Muscle layer of colon (tissue), 2 donors: ENCODE measurements at regions not wholly inside any gene's neighbourhood (a gene's known extent, or its start where the extent isn't known, plus 50 kb on each side); places are given as distances from the start of the nearest gene placed in this dataset.

Experiments
- H3K27ac ChIP-seq: one replicate; pipeline ENCODE4 v1.7.0; 2013; ENCODE audit warnings: low read depth, mild to moderate bottlenecking, low read length, moderate library complexity
- H3K27me3 ChIP-seq, 2 donors: one replicate each; pipeline ENCODE4 v1.7.0; 2013; ENCODE audit warnings: low read length in 2 of 2, mild to moderate bottlenecking in 2 of 2; ENCODE audit not compliant: insufficient read depth in 2 of 2, control insufficient read depth in 1 of 2
- H3K36me3 ChIP-seq: one replicate; pipeline ENCODE4 v1.7.0; 2013; ENCODE audit warnings: mild to moderate bottlenecking, low read length; ENCODE audit not compliant: insufficient read depth
- H3K4me1 ChIP-seq: one replicate; pipeline ENCODE4 v1.7.0; 2013; ENCODE audit warnings: mild to moderate bottlenecking, low read length; ENCODE audit not compliant: insufficient read depth
- H3K4me3 ChIP-seq, 2 donors: one replicate each; pipeline ENCODE4 v1.7.0; 2013; ENCODE audit warnings: low read length in 2 of 2, low read depth in 1 of 2, mild to moderate bottlenecking in 1 of 2, moderate library complexity in 1 of 2
- H3K9ac ChIP-seq: one replicate; pipeline ENCODE4 v1.7.0; 2013; ENCODE audit warnings: low read length
- H3K9me3 ChIP-seq: one replicate; pipeline ENCODE4 v1.7.0; 2013; ENCODE audit warnings: mild to moderate bottlenecking, low read length
- donor health status: abdominal sarcoma.
- donor health status: Adenocarcinoma of cecum.

DNA sequence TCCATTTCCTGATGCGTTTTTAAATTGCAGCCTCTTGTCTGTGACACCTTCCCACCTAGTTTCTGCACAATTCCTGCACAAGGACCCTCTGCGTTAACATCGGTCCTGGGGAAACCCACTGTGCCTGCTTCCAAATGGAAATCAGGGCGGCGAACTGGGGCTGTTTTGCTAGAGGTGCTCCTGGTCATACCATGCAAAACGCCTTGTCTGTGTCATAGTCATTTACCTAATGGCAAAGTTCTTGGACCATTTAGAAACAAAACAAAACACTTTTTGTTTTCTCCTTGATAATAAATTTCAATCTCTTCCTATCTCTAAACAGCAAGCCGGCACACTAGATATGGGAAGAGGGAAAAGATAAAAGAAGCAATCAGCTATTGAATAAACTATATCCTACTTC is 206.9 kb upstream of the KLF14 start:
- H3K9ac ChIP-seq: no peak overlapping the region
- peak overlapping the region in 1 of 2 donors; percentile 51 for H3K4me3 ChIP-seq
- peaks cover 7% of the 10 kb centered on the region for H3K36me3 ChIP-seq
- H3K9me3 ChIP-seq: no peaks in the 10 kb centered on the region
- H3K27ac ChIP-seq: no peak overlapping the region
- peaks cover 55% of the 10 kb centered on the region for H3K4me1 ChIP-seq
- H3K27me3 ChIP-seq: no peaks in the 10 kb centered on the region

DNA sequence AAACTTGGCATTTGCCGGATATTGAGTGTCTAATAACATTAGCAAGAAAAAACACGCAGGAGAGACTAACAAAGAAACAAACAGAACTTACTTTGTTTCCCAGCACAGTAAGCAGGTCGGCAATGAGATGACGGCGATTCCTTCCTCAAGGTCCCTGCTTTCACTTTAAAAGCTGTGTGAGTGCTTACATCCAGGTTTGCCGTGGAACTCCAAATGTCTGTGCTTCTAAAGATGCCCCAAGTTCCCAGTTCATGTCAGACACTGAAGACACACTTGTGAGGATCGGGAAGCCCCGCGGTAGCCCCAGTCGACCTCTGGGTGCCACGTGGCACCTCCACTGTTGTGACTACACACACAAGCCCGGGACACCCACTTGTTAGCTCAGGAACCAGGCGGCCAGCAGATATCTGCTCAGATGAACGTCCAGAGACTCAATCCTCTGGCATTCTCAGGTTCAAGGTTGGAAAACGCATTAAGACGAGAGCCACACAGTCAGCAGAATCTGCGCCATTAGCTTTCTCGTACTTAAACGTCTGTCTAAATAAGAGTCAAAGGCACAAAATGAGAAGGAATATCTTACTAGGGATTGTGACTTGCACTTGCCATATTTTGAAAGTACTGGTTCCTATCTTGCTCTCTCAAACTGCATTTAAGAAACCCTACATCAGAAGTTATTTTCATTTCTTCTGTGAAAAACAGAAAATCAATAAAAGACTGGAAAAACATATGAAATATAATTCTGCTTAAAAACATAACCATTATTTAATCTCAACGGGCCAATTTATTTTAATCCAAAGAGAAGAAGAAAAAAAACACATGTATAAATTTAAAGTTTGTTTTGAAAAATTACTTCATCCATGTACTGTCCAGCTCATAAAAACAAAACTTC is 207.6 kb upstream of the KLF14 start:
- H3K4me3 ChIP-seq: peak overlapping the region in 1 of 2 donors; percentile 51
- no peaks in the 10 kb centered on the region for H3K27me3 ChIP-seq
- H3K27ac ChIP-seq: no peak overlapping the region
- no peak overlapping the region for H3K9ac ChIP-seq
- peaks cover 5% of the 10 kb centered on the region for H3K36me3 ChIP-seq
- peaks cover 55% of the 10 kb centered on the region for H3K4me1 ChIP-seq
- no peaks in the 10 kb centered on the region for H3K9me3 ChIP-seq

DNA sequence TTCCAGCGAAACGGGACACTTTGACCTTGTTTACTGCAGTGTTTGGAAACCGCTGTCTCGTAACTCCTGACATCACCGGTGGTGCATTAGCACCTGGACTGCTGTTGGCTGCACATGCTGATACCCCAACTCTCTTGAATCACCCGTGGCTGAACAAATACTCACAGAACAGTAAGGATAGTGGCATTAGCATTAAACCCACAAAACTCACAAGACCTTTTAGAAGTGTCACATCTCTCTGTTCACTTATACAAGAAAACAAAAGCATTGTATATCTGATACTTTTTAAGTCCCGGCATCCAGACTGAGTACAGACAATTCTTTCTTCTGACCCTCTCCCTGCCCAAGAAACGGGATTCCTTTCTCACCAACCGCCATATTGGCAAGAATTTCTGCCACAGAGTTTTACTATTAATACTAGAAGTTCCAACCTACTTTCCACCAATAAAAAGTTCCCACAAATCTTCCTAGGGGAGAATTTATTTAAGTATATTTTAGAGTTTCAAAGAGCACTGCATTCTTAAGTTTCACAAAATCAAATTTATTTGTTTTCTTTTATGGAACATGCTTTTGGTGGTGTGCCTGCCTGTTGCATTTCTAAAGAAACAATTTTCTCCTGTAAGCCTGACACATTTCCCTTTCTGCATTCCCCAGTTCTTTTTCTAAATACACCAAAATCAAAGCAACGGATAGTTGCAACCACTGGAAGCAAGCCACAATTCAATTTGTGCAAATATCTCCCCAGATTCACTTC is 208.4 kb upstream of the KLF14 start:
- H3K9ac ChIP-seq: no peak overlapping the region
- peaks cover 5% of the 10 kb centered on the region for H3K36me3 ChIP-seq
- peak overlapping the region in 1 of 2 donors; percentile 51 for H3K4me3 ChIP-seq
- peaks cover 55% of the 10 kb centered on the region for H3K4me1 ChIP-seq
- no peaks in the 10 kb centered on the region for H3K27me3 ChIP-seq
- H3K9me3 ChIP-seq: no peaks in the 10 kb centered on the region
- no peak overlapping the region for H3K27ac ChIP-seq

DNA sequence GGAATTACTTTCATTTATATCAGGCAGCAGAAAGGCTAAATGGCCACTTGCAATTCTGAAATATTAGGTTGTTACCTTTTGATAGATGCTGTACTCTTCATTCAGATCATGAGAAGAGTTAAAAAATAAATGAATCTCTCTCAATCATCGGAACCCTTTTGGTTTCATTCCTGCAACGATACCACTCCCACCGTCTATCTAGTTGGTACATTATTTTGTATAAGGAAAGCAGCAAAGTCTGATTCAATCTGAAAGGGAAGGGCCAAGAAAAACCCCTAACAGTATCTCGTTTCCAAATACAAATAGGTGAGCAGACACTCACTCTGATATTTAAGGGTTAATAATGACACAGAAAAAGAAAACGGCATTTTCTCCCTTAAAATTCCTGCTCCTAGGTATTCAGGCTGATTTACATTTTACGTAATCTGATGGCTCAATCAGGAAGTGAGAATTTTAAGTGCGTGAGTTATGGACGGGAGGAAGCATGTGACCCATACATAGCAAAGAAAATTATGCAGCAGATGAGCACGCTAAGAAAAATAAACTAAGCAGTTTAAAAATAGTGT is 209.4 kb upstream of the KLF14 start:
- Histone ChIP-seq H3K9ac (no peak overlapping the region), H3K4me1 (peaks cover 49% of the 10 kb centered on the region), H3K9me3 (no peaks in the 10 kb centered on the region), H3K36me3 (peaks cover 5% of the 10 kb centered on the region), H3K27ac (peak overlapping the region; percentile 4), H3K4me3 (no peak overlapping the region), H3K27me3 (no peaks in the 10 kb centered on the region)

DNA sequence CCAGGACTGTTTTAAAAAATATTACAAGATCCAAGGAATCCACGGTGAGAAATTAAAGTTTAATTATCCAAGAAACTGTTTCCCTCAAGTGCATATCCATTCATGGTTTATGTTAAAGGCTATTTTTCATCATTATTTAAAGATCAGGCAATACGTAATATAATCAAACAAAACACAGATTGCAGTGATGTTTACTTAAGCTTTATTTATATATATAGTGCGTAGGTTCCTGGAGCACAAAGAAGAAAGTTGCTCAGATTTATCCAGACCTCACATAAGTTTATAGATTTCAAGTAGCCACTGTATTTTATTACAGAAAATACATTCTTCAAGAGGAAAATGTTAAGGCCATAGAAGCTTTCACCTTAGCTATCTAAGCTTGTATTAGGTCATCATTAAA is 210.0 kb upstream of the KLF14 start:
- no peaks in the 10 kb centered on the region for H3K9me3 ChIP-seq
- peak overlapping the region; percentile 48 for H3K27ac ChIP-seq
- H3K36me3 ChIP-seq: peaks cover 5% of the 10 kb centered on the region
- no peak overlapping the region for H3K9ac ChIP-seq
- no peak overlapping the region for H3K4me3 ChIP-seq
- H3K4me1 ChIP-seq: peaks cover 45% of the 10 kb centered on the region
- H3K27me3 ChIP-seq: no peaks in the 10 kb centered on the region

DNA sequence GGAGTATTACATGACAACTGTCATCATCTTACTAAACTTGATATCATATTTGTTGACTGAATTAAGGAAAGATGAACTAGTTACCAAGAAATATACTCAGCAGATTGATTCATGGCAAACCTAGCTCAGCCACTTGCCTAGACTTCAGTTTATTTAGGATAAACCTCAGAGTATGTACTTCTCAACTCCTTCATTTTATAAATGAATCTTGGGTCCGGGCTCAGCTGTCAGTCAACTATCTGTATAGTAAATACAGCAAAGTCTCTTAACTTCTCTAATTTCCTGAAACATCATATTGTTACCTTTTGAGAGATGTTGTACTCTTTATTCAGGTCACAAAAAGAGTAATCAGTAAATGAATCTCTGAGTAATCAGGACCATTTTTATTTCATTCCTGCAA is 211.0 kb upstream of the KLF14 start:
- H3K27ac ChIP-seq: no peak overlapping the region
- H3K9ac ChIP-seq: no peak overlapping the region

DNA sequence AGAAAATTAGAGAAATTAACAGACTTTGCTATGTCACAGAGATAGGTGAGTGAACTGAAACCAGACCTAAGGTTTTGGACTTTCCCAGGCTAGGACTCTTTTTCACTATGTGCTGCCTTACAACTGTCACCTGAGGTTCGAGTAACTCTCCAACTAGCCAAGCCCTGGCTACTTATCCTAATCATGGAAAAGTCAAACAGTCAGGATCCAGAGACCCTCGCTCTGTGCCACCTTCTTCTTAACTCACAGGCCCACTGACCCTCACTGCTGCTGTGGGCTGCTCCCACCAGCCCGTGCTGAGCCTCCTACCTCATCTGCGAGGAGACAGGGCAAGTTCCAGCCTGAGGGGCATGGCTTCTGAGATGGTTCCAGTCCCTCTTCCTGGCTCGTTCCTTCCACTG is 211.4 kb upstream of the KLF14 start:
- H3K9me3 ChIP-seq: no peaks in the 10 kb centered on the region
- no peak overlapping the region for H3K4me3 ChIP-seq
- no peak overlapping the region for H3K9ac ChIP-seq
- peaks cover 45% of the 10 kb centered on the region for H3K4me1 ChIP-seq
- H3K36me3 ChIP-seq: peaks cover 5% of the 10 kb centered on the region
- H3K27ac ChIP-seq: no peak overlapping the region
- H3K27me3 ChIP-seq: no peaks in the 10 kb centered on the region

More for the DNA sequence above, 211.0 kb upstream of the KLF14 start:
- Histone ChIP-seq H3K4me1 (peaks cover 40% of the 10 kb centered on the region), H3K36me3 (peaks cover 5% of the 10 kb centered on the region), H3K4me3 (no peak overlapping the region), H3K27me3 (no peaks in the 10 kb centered on the region), H3K9me3 (no peaks in the 10 kb centered on the region)

DNA sequence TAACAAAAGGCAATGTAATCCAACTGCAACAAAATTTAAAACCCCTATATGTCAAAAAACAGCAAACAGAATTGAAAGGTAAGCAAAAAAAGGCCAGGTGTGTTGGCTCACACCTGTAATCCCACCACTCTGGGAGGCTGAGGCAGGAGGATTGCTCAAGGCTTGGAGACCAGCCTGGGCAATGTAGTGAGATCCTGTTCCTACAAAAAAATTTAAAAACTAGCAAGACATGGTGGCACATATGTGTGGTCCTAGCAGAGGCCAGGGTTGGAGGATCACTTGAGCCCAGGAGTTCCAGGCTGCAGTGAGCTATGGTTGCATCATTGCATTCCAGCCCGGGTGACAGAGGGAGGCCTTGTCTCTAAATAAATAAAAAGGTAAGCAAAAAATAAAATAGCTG is 212.1 kb upstream of the KLF14 start:
- H3K9ac ChIP-seq: no peak overlapping the region
- no peaks in the 10 kb centered on the region for H3K9me3 ChIP-seq
- peaks cover 43% of the 10 kb centered on the region for H3K4me1 ChIP-seq
- peaks cover 5% of the 10 kb centered on the region for H3K36me3 ChIP-seq
- H3K27me3 ChIP-seq: no peaks in the 10 kb centered on the region
- no peak overlapping the region for H3K27ac ChIP-seq
- no peak overlapping the region for H3K4me3 ChIP-seq

DNA sequence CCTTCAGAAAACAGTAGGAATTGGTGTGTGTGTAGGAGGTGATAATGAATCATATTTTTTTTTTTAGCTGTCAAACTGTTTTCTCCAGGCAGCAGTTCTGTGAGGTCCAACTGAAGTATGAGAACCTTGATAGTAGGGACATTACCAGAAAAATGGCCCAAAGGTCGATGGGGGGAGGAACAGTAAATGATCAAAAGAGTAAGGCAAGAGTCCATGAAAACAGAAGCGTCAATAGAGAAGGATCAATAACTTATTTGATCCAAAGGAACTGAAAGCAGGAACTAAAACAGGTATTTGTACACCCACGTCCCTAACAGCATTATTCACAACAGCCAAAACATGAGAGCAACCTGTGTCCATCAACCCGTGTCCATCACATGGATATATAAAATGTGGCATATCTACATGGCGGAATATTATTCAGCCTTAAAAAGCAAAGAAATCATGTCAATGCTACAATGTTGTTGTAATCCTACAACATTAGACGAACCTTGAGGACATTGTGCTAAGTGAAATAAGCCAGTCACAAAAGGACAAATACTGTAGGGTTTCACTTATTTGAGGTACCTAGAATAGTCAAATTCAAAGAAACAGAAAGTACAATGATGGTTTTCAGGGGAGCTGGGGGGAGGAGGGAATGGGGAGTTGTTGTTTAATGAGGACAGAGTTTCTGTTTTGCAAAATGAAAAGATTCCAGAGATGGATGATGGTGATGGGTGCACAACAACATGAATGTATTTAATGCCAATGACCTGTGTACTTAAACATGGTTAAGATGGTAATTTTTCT is 214.0 kb upstream of the KLF14 start:
- H3K9ac ChIP-seq: no peak overlapping the region
- H3K27ac ChIP-seq: no peak overlapping the region
- H3K4me3 ChIP-seq: no peak overlapping the region
- H3K4me1 ChIP-seq: peaks cover 36% of the 10 kb centered on the region
- no peaks in the 10 kb centered on the region for H3K27me3 ChIP-seq
- peaks cover 12% of the 10 kb centered on the region for H3K36me3 ChIP-seq
- no peaks in the 10 kb centered on the region for H3K9me3 ChIP-seq

DNA sequence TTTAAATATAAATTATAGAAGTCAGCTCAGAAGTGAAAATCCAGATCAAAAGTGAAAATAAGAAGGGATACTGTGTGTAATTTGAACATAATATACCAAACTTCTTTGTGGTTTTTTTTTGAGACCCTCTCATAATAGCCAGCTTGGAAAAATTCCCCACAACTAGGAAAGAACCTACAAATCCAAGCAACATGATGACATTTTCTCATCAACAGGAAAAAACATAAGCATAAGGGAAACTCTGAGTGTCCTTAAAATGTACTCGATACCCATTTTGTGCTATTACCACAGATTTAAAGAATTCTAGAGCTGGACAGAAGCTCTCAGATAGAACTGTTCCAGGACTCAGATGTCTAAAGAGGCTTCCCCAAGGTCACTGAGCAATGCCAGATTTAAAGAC is 214.8 kb upstream of the KLF14 start:
- no peak overlapping the region for H3K9ac ChIP-seq
- H3K27ac ChIP-seq: no peak overlapping the region
- no peak overlapping the region for H3K4me3 ChIP-seq
- peaks cover 12% of the 10 kb centered on the region for H3K36me3 ChIP-seq
- H3K9me3 ChIP-seq: no peaks in the 10 kb centered on the region
- H3K4me1 ChIP-seq: peaks cover 32% of the 10 kb centered on the region
- no peaks in the 10 kb centered on the region for H3K27me3 ChIP-seq

DNA sequence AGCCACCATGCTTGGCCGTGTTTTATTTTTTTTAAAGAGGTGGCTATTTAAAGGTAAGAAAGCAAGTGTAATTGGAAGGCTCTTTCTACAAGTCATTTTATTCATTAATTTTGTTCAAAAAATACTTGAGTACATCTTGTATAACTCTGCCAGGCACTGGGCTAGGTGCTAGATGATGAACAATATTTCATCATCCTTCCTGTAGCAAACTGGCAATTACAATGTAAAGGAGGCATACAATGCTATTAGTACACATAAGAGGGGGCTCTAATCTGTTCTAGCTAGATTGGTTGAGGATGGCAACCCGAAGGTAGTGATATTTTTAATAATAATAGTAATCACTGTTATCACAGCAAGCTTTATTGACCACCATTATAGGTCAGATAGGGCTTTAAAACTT is 215.5 kb upstream of the KLF14 start:
- Histone ChIP-seq H3K4me3 (no peak overlapping the region), H3K9me3 (no peaks in the 10 kb centered on the region), H3K27me3 (no peaks in the 10 kb centered on the region), H3K27ac (no peak overlapping the region), H3K4me1 (peaks cover 27% of the 10 kb centered on the region), H3K36me3 (peaks cover 12% of the 10 kb centered on the region), H3K9ac (no peak overlapping the region)
